Stomach (tissue), 8 donors: ENCODE measurements at regions not wholly inside any gene's neighbourhood (a gene's known extent, or its start where the extent isn't known, plus 50 kb on each side); places are given as distances from the start of the nearest gene placed in this dataset.

ENCODE experiments used
- DNase-seq, 2 donors: peaks; one replicate each; pipeline versions ENCODE4 v3.0.0 to v3.0.0-alpha.2; 2013 to 2019
- H3K27ac ChIP-seq, 5 donors: fragments of 200-600 bp in 4 of 5; sonication (generic) in 4 of 5; one replicate each; pipeline ENCODE4 v1.5.1; 2013 to 2019; ENCODE audit warnings: mild to moderate bottlenecking in 1 of 5, moderate library complexity in 1 of 5
- H3K27me3 ChIP-seq, 3 donors: fragments of 200-600 bp; sonication (generic); one replicate each; pipeline ENCODE4 v1.5.1; 2017 to 2019; ENCODE audit warnings: mixed run types in 1 of 3
- H3K36me3 ChIP-seq, 4 donors: fragments of 200-600 bp; sonication (generic); 1 replicate in 3 of 4; 2 replicates in 1 of 4; pipeline ENCODE4 v1.5.1; 2016 to 2019
- H3K4me1 ChIP-seq, 4 donors: fragments of 200-600 bp; sonication (generic); one replicate each; pipeline ENCODE4 v1.5.1; 2016 to 2019
- H3K4me3 ChIP-seq, 4 donors: fragments of 200-600 bp; sonication (generic) in 3 of 4; one replicate each; pipeline ENCODE4 v1.5.1; 2016 to 2019; ENCODE audit warnings: mild to moderate bottlenecking in 1 of 4
- H3K9me3 ChIP-seq, 4 donors: fragments of 200-600 bp; sonication (generic); one replicate each; pipeline ENCODE4 v1.5.1; 2016 to 2019
- CTCF ChIP-seq, 7 experiments: fragments of 450-650 bp in 4 of 7; fragments of 200-600 bp in 3 of 7; sonication (generic) in 3 of 7; IDR thresholded peaks; one replicate each; pipeline ENCODE4 v1.5.1; 2016 to 2019; ENCODE audit warnings: antibody characterized with exemption in 7 of 7, control low read depth in 2 of 7, mild to moderate bottlenecking in 1 of 7
- EP300 ChIP-seq: sonication (generic); formaldehyde crosslinking; IDR thresholded peaks from one replicate; pipeline ENCODE4 v1.6.1; 2017; ENCODE audit warnings: antibody characterized with exemption
- POLR2A ChIP-seq, 4 donors: fragments of 450-650 bp; IDR thresholded peaks; one replicate each; pipeline ENCODE4 v1.6.1; 2016; ENCODE audit warnings: antibody characterized with exemption in 4 of 4, control low read depth in 2 of 4, mild to moderate bottlenecking in 1 of 4, moderate library complexity in 1 of 4
- POLR2AphosphoS5 ChIP-seq, 3 donors: sonication (generic); formaldehyde crosslinking; IDR thresholded peaks; one replicate each; pipeline ENCODE4 v1.6.1; 2016; ENCODE audit warnings: antibody characterized with exemption in 3 of 3
- WGBS, 5 donors: extraction: QIAGEN DNeasy Blood & Tissue Kit in 3 of 5; methylation state at CpG; one replicate each; pipeline versions ENCODE4 v1.1.5 to v1.1.7; 2013 to 2018; 5-methylcytosine and 5-hydroxymethylcytosine counted together
- intact Hi-C: fragments of 100-400 bp; cut with DNase I; formaldehyde crosslinking; loops from one replicate; pipeline ENCODE4 v1.15.1; 2023; ENCODE audit warnings: low total_unique reads
- donor health status: healthy with polysubstance abuse.
- donor health status: Bipolar disorder and iron deficiency.
- donor health status: healthy.

GRCh38 chr13:90188351-90188636 is 1159.2 kb upstream of the MIR17HG start:
- no peaks in the 10 kb centered on the region for H3K4me1 ChIP-seq
- H3K27me3 ChIP-seq: no peaks in the 10 kb centered on the region
- no peak for DNase-seq
- H3K36me3 ChIP-seq: no peaks in the 10 kb centered on the region
- no peak for TF ChIP-seq EP300
- no peak for TF ChIP-seq POLR2AphosphoS5 (IDR thresholded peaks at IDR 0.05)
- TF ChIP-seq POLR2A (IDR thresholded peaks at IDR 0.05): no peak
- no peak for TF ChIP-seq CTCF (IDR thresholded peaks at IDR 0.05)
- WGBS, 5 donors: 63 to 72% (median 70%) methylated on average over 3 of the region's 3 CpGs
- no peak overlapping the region for H3K27ac ChIP-seq
- H3K9me3 ChIP-seq: no peaks in the 10 kb centered on the region
- intact Hi-C loops: no loop called here
- H3K4me3 ChIP-seq: no peak overlapping the region

DNA sequence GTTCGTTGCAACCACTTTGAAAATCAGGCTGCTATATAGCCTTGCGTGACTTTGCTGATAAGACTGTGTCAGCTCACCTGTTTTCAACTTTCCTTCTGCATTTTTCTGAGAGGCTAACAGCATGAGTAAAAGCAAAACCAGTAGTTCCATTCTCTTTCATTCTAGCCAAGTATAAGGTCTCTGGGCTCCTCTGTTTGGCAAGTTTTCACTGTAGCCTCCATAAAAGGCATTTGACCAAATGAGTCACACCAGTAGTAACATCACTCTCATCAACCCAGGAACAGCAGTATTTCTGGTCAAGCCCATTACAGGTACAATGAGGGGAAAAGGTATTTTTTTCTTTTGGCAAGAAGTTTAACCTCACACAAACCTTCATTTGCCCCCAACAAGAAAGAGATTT is 1149.8 kb upstream of the MIR17HG start:
- H3K4me1 ChIP-seq: no peaks in the 10 kb centered on the region
- H3K36me3 ChIP-seq: no peaks in the 10 kb centered on the region
- no peak overlapping the region for H3K27ac ChIP-seq
- 33 to 73% (median 40%) methylated on average over 2 of the region's 2 CpGs for WGBS, 5 donors
- peaks cover 0 to 8% (median 0%) of the 10 kb centered on the region in 4 donors for H3K9me3 ChIP-seq
- H3K4me3 ChIP-seq: no peak overlapping the region
- no peak for DNase-seq
- H3K27me3 ChIP-seq: no peaks in the 10 kb centered on the region
- TF ChIP-seq POLR2AphosphoS5 (IDR thresholded peaks at IDR 0.05) (no peak), EP300 (no peak), POLR2A (IDR thresholded peaks at IDR 0.05) (no peak), CTCF (IDR thresholded peaks at IDR 0.05) (no peak)
- intact Hi-C loops: no loop called here

- 17 to 73% (median 54%) methylated on average over 1 of the region's 1 CpG for WGBS, 5 donors
- Histone ChIP-seq H3K36me3 (no peaks in the 10 kb centered on the region), H3K27me3 (no peaks in the 10 kb centered on the region), H3K27ac (no peak overlapping the region), H3K9me3 (no peaks in the 10 kb centered on the region), H3K4me3 (no peak overlapping the region), H3K4me1 (no peaks in the 10 kb centered on the region)
- DNase-seq: no peak
- TF ChIP-seq POLR2A (IDR thresholded peaks at IDR 0.05) (no peak), CTCF (IDR thresholded peaks at IDR 0.05) (no peak), POLR2AphosphoS5 (IDR thresholded peaks at IDR 0.05) (no peak), EP300 (no peak)
- intact Hi-C loops: no loop called here
Observed at GRCh38 chr13:90201202-90201601, 1146.3 kb upstream of the MIR17HG start.

GRCh38 chr13:90201676-90202460 is 1145.6 kb upstream of the MIR17HG start:
- H3K36me3 ChIP-seq: no peaks in the 10 kb centered on the region
- TF ChIP-seq POLR2AphosphoS5 (IDR thresholded peaks at IDR 0.05): no peak
- TF ChIP-seq EP300: no peak
- TF ChIP-seq CTCF (IDR thresholded peaks at IDR 0.05): no peak
- no peak for TF ChIP-seq POLR2A (IDR thresholded peaks at IDR 0.05)
- DNase-seq: peak in 1 of 2 donors; percentile 56
- no peaks in the 10 kb centered on the region for H3K4me1 ChIP-seq
- H3K4me3 ChIP-seq: no peak overlapping the region
- H3K27ac ChIP-seq: no peak overlapping the region
- H3K27me3 ChIP-seq: no peaks in the 10 kb centered on the region
- H3K9me3 ChIP-seq: no peaks in the 10 kb centered on the region
- intact Hi-C loops: no loop called here
- WGBS, 5 donors: 53 to 84% (median 63%) methylated on average over 7 of the region's 7 CpGs
